H1 (cell line): ENCODE measurements at regions not wholly inside any gene's neighbourhood (a gene's known extent, or its start where the extent isn't known, plus 50 kb on each side); places are given as distances from the start of the nearest gene placed in this dataset.

Source experiments
- CTCF ChIA-PET: fragments of 300-600 bp; sonication (Branson Sonifier 250); formaldehyde crosslinking; loops from one replicate; lab custom pipeline; 2021; ENCODE audit not compliant: partially characterized antibody; lab: Charles Lee
- POLR2A ChIA-PET: fragments of 300-600 bp; sonication (Branson Sonifier 250); formaldehyde crosslinking; loops from one replicate; lab custom pipeline; 2021; ENCODE audit warnings: inconsistent platforms; ENCODE audit not compliant: partially characterized antibody; lab: Charles Lee
- DNase-seq, 2 experiments: peaks; one replicate each; pipeline versions ENCODE4 v3.0.0 to v3.0.0-alpha.2; 2010 to 2022; ENCODE audit warnings: low spot score in 2 of 2, low read depth in 1 of 2, mixed read lengths in 1 of 2
- FAIRE-seq: peaks from 2 replicates; lab custom pipeline; 2011; peaks lifted over from hg19 to GRCh38; lab: Jason Lieb, UNC
- H2AFZ ChIP-seq: 2 replicates; pipeline ENCODE4 v1.8.1; 2012; ENCODE audit warnings: low read length, inconsistent platforms
- H2AK5ac ChIP-seq: 2 replicates; pipeline ENCODE4 v1.6.1; 2013; ENCODE audit warnings: low read depth, low read length
- H2BK120ac ChIP-seq: replicated peaks from 2 replicates; pipeline ENCODE3; 2013; ENCODE audit warnings: low read depth, low read length, inconsistent platforms
- H2BK12ac ChIP-seq: 2 replicates; pipeline ENCODE4 v1.6.1; 2013; ENCODE audit warnings: low read depth, low read length
- H2BK15ac ChIP-seq: 2 replicates; pipeline ENCODE4 v1.6.1; 2013; ENCODE audit warnings: low read length
- H2BK20ac ChIP-seq: 2 replicates; pipeline ENCODE4 v1.6.1; 2013; ENCODE audit warnings: low read length
- H2BK5ac ChIP-seq: 2 replicates; pipeline ENCODE4 v1.6.1; 2013; ENCODE audit warnings: low read depth, low read length
- H3K14ac ChIP-seq: 2 replicates; pipeline ENCODE4 v1.6.1; 2013; ENCODE audit warnings: inconsistent platforms; ENCODE audit not compliant: insufficient read length
- H3K18ac ChIP-seq: 2 replicates; pipeline ENCODE4 v1.6.1; 2013; ENCODE audit warnings: low read length; ENCODE audit errors: extremely low read depth
- H3K23ac ChIP-seq: 2 replicates; pipeline ENCODE4 v1.6.1; 2013; ENCODE audit warnings: inconsistent platforms; ENCODE audit not compliant: insufficient read length
- H3K23me2 ChIP-seq: 2 replicates; pipeline ENCODE4 v1.6.1; 2013; ENCODE audit warnings: low read depth, low read length
- H3K27ac ChIP-seq: 2 replicates; pipeline ENCODE4 v1.6.1; 2011; ENCODE audit warnings: low read depth, low read length, inconsistent platforms
- H3K27me3 ChIP-seq, 4 experiments: replicated peaks in 1 of 4; 1 replicate in 1 of 4; 2 replicates in 3 of 4; pipeline versions ENCODE4 v1.6.1 to v1.8.1; 2011 to 2013; ENCODE audit warnings: low read length in 3 of 4, mild to moderate bottlenecking in 3 of 4, inconsistent platforms in 2 of 4, mixed read lengths in 2 of 4, moderate library complexity in 1 of 4; ENCODE audit not compliant: control insufficient read depth in 3 of 4, insufficient read depth in 3 of 4; ENCODE audit errors: extremely low read depth in 1 of 4
- H3K36me3 ChIP-seq, 4 experiments: 2 replicates each; pipeline versions ENCODE4 v1.6.1 to v1.8.1; 2011 to 2013; ENCODE audit warnings: mild to moderate bottlenecking in 4 of 4, low read length in 3 of 4, moderate library complexity in 2 of 4, control low read depth in 1 of 4, inconsistent platforms in 1 of 4; ENCODE audit not compliant: insufficient read depth in 4 of 4, control insufficient read depth in 2 of 4
- H3K4ac ChIP-seq: replicated peaks from 2 replicates; pipeline ENCODE3; 2013; ENCODE audit warnings: low read length, low read depth, mixed read lengths, inconsistent platforms; ENCODE audit not compliant: insufficient read length
- H3K4me1 ChIP-seq, 4 experiments: replicated peaks in 1 of 4; 1 replicate in 1 of 4; 2 replicates in 3 of 4; pipeline versions ENCODE4 v1.6.1 to v1.8.1; 2011 to 2013; ENCODE audit warnings: low read length in 3 of 4, inconsistent platforms in 2 of 4, mixed read lengths in 1 of 4; ENCODE audit not compliant: insufficient read depth in 4 of 4, control insufficient read depth in 3 of 4
- H3K4me2 ChIP-seq, 2 experiments: 2 replicates each; pipeline versions ENCODE4 v1.6.1 to v1.8.1; 2011 to 2013; ENCODE audit warnings: low read depth in 2 of 2, low read length in 2 of 2, control low read depth in 1 of 2, inconsistent platforms in 1 of 2, mild to moderate bottlenecking in 1 of 2; ENCODE audit not compliant: insufficient read depth in 1 of 2
- H3K4me3 ChIP-seq, 4 experiments: fragments of 200-600, 300-600 bp in 1 of 4; sonication (generic), shearing (Covaris generic), sonication (Bioruptor Twin) in 1 of 4; 2 replicates each; pipeline versions ENCODE4 v1.5.1 to v1.8.1; 2011 to 2016; ENCODE audit warnings: low read length in 4 of 4, low read depth in 3 of 4, control low read depth in 2 of 4, inconsistent platforms in 2 of 4, mild to moderate bottlenecking in 2 of 4, mixed read lengths in 1 of 4, moderate library complexity in 1 of 4; ENCODE audit not compliant: insufficient read depth in 2 of 4; ENCODE audit errors: extremely low read depth in 1 of 4
- H3K56ac ChIP-seq: replicated peaks from 2 replicates; pipeline ENCODE3; 2013; ENCODE audit warnings: low read depth, mild to moderate bottlenecking, mixed read lengths, low read length, inconsistent platforms; ENCODE audit not compliant: insufficient read length
- H3K79me1 ChIP-seq: 2 replicates; pipeline ENCODE4 v1.6.1; 2013; ENCODE audit warnings: low read depth, low read length, control low read depth
- H3K79me2 ChIP-seq, 2 experiments: 2 replicates each; pipeline versions ENCODE4 v1.6.1 to v1.8.1; 2012 to 2013; ENCODE audit warnings: low read length in 2 of 2, mild to moderate bottlenecking in 2 of 2, inconsistent platforms in 1 of 2; ENCODE audit not compliant: insufficient read depth in 2 of 2, control insufficient read depth in 1 of 2
- H3K9ac ChIP-seq, 4 experiments: replicated peaks in 1 of 4; 1 replicate in 1 of 4; 2 replicates in 3 of 4; pipeline versions ENCODE4 v1.6.1 to v1.8.1; 2011 to 2013; ENCODE audit warnings: low read depth in 3 of 4, low read length in 3 of 4, control low read depth in 2 of 4, mild to moderate bottlenecking in 2 of 4, moderate library complexity in 2 of 4, inconsistent platforms in 1 of 4; ENCODE audit errors: extremely low read depth in 1 of 4
- H3K9me3 ChIP-seq, 2 experiments: 2 replicates each; pipeline versions ENCODE4 v1.6.1 to v1.8.1; 2012 to 2013; ENCODE audit warnings: mild to moderate bottlenecking in 2 of 2, moderate library complexity in 2 of 2, control low read depth in 1 of 2, inconsistent platforms in 1 of 2, low read depth in 1 of 2, low read length in 1 of 2, mixed read lengths in 1 of 2; ENCODE audit not compliant: insufficient read depth in 2 of 2
- H4K20me1 ChIP-seq, 2 experiments: replicated peaks in 1 of 2; 2 replicates each; pipeline versions ENCODE3 to v1.8.1; 2011 to 2013; ENCODE audit warnings: inconsistent platforms in 2 of 2, low read length in 2 of 2, mild to moderate bottlenecking in 1 of 2; ENCODE audit not compliant: insufficient read depth in 2 of 2, control insufficient read depth in 1 of 2
- H4K5ac ChIP-seq: 2 replicates; pipeline ENCODE4 v1.6.1; 2013; ENCODE audit warnings: low read length, low read depth, mixed read lengths, inconsistent platforms; ENCODE audit not compliant: insufficient read length
- H4K8ac ChIP-seq: 2 replicates; pipeline ENCODE4 v1.8.0; 2013; ENCODE audit warnings: mild to moderate bottlenecking, moderate library complexity, low read length, inconsistent platforms; ENCODE audit not compliant: insufficient read depth; ENCODE audit errors: extremely low read depth
- H4K91ac ChIP-seq: replicated peaks from 2 replicates; pipeline ENCODE3; 2013; ENCODE audit warnings: low read length, mixed read lengths, inconsistent platforms; ENCODE audit not compliant: insufficient read length
- BCL11A ChIP-seq, 2 experiments: IDR thresholded peaks; one replicate each; pipeline ENCODE4 v1.6.1; 2011; ENCODE audit warnings: low read depth in 2 of 2, low read length in 2 of 2, mild to moderate bottlenecking in 2 of 2
- CREB1 ChIP-seq: IDR thresholded peaks from 2 replicates; pipeline ENCODE4 v1.6.1; 2012; ENCODE audit warnings: inconsistent platforms
- NANOG ChIP-seq: IDR thresholded peaks from 2 replicates; pipeline ENCODE4 v1.6.1; 2011; ENCODE audit warnings: low read length, low read depth, mild to moderate bottlenecking, inconsistent platforms; ENCODE audit not compliant: insufficient read depth, poor library complexity, severe bottlenecking
- RAD21 ChIP-seq, 2 experiments: IDR thresholded peaks in 1 of 2; conservative IDR thresholded peaks in 1 of 2; 2 replicates each; pipeline ENCODE4 v1.6.1; 2011; ENCODE audit warnings: low read depth in 2 of 2, low read length in 2 of 2, improper control_type of control experiment in 1 of 2, inconsistent platforms in 1 of 2, mild to moderate bottlenecking in 1 of 2, moderate library complexity in 1 of 2
- RXRA ChIP-seq: IDR thresholded peaks from 2 replicates; pipeline ENCODE4 v1.6.1; 2011; ENCODE audit warnings: low read depth, mild to moderate bottlenecking, low read length, moderate library complexity; ENCODE audit not compliant: insufficient read depth
- TAF1 ChIP-seq: IDR thresholded peaks from 2 replicates; pipeline ENCODE4 v1.6.1; 2011; ENCODE audit warnings: mild to moderate bottlenecking, low read depth, low read length
- WGBS, 2 experiments: shearing (Covaris generic) in 1 of 2; methylation state at CpG; one replicate each; pipeline versions ENCODE4 v1.1.6 to v1.1.7; 2013 to 2015; ENCODE audit warnings: low lambda C conversion rate in 2 of 2, mixed read lengths in 2 of 2, inconsistent platforms in 1 of 2, low coverage in 1 of 2, missing lambda C conversion rate in 1 of 2; ENCODE audit not compliant: insufficient replicate concordance in 2 of 2, insufficient coverage in 1 of 2, insufficient read length in 1 of 2; ENCODE audit errors: extremely low coverage in 1 of 2, missing lambda C conversion rate in 1 of 2; 5-methylcytosine and 5-hydroxymethylcytosine counted together

DNA sequence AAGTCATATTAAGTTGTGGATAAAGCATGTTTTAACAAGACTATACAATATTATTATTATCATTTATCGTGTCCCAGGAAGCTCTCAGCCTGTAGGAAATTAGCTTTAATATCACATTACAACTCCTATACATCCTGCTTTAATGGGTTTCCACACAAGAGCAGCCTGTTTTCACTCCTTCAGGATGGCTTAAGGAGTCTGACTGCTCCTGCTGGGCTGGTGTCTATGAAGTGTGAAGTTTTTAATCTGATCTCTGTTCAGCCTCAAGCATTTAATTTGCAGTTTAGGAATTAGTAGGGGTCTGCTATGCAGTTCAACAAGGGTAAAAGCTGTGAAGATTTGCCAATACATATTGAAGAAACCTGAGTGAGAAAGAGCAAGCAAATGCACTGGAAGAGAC is 653.4 kb upstream of the LRRC4C start:
- Histone ChIP-seq H2BK5ac (no peak overlapping the region), H3K4me3 (no peak overlapping the region), H3K4me2 (no peak overlapping the region), H3K36me3 (no peaks in the 10 kb centered on the region), H3K4me1 (no peaks in the 10 kb centered on the region), H4K20me1 (no peaks in the 10 kb centered on the region), H2AK5ac (no peak overlapping the region), H4K8ac (no peak overlapping the region), H2BK15ac (no peak overlapping the region), H3K27ac (no peak overlapping the region), H4K91ac (no peak overlapping the region), H3K56ac (no peak overlapping the region), H2BK120ac (no peak overlapping the region), H2AFZ (no peak overlapping the region), H2BK20ac (no peak overlapping the region), H3K23me2 (no peaks in the 10 kb centered on the region), H3K14ac (no peak overlapping the region), H3K79me2 (no peaks in the 10 kb centered on the region), H3K18ac (no peak overlapping the region), H4K5ac (no peak overlapping the region), H3K9ac (no peak overlapping the region), H3K9me3 (no peaks in the 10 kb centered on the region), H2BK12ac (no peak overlapping the region), H3K79me1 (no peaks in the 10 kb centered on the region), H3K4ac (no peak overlapping the region), H3K23ac (no peak overlapping the region), H3K27me3 (no peaks in the 10 kb centered on the region)
- ChIA-PET POLR2A (no interaction called here), CTCF (interaction anchor here (1.9 kb wide), 1 partner anchor 21 kb away, joined by 5 read pairs; no protein-coding TSS in a partner anchor)
- 100% methylated on average over 1 of the region's 1 CpG; no CpG with 5 or more reads in 1 of the 2 experiments for WGBS, 2 experiments
- DNase-seq (no peak), FAIRE-seq (no peak)
- TF ChIP-seq RXRA, result no peak
- no peak for TF ChIP-seq TAF1
- TF ChIP-seq CREB1, result no peak
- no peak for TF ChIP-seq RAD21 (IDR thresholded peaks at IDR 0.05 in 1 of 2, conservative IDR thresholded peaks at IDR 0.05 in 1 of 2; ENCODE audit: low read depth in 2 of 2, low read length in 2 of 2)
- TF ChIP-seq BCL11A (IDR thresholded peaks at IDR 0.05; ENCODE audit: low read depth in 2 of 2, low read length in 2 of 2), result no peak
- no peak for TF ChIP-seq NANOG
